Endothelial cell of umbilical vein (primary cell): ENCODE measurements at regions not wholly inside any gene's neighbourhood (a gene's known extent, or its start where the extent isn't known, plus 50 kb on each side); places are given as distances from the start of the nearest gene placed in this dataset.

Experiments used
- BruUV-seq: library from RNA; stranded (reverse); fragments of 400-500 nt; replicated peaks from 2 replicates; lab custom pipeline; 2021; lab: Mats Ljungman, UMichigan
- CTCF ChIA-PET: fragments of 300-600, 350-600 bp; sonication (Branson Sonifier 250); formaldehyde crosslinking; loops from one replicate; lab custom pipeline; 2021; ENCODE audit warnings: antibody characterized with exemption, inconsistent platforms; lab: Charles Lee
- POLR2A ChIA-PET: fragments of 300-600, 350-600 bp; sonication (Branson Sonifier 250); formaldehyde crosslinking; loops from one replicate; lab custom pipeline; 2021; ENCODE audit warnings: antibody characterized with exemption, inconsistent platforms; lab: Charles Lee
- DNase-seq: peaks from one replicate; pipeline ENCODE4 v3.0.0-alpha.2; 2011; ENCODE audit warnings: low read depth, low spot score
- FAIRE-seq: peaks from 2 replicates; lab custom pipeline; 2011; peaks lifted over from hg19 to GRCh38; lab: Jason Lieb, UNC
- H2AFZ ChIP-seq: 2 replicates; pipeline ENCODE4 v1.6.0; 2012; ENCODE audit warnings: low read depth, low read length, control low read depth, inconsistent platforms
- H3K27ac ChIP-seq: 2 replicates; pipeline ENCODE4 v1.5.1; 2011; ENCODE audit warnings: low read depth, mild to moderate bottlenecking, control low read depth, low read length, moderate library complexity; ENCODE audit not compliant: insufficient read depth
- H3K27me3 ChIP-seq, 2 experiments: 2 replicates each; pipeline versions ENCODE4 v1.6.0 to v1.6.1; 2011; ENCODE audit warnings: low read length in 2 of 2, mixed read lengths in 1 of 2; ENCODE audit not compliant: control insufficient read depth in 2 of 2, insufficient read depth in 2 of 2
- H3K36me3 ChIP-seq, 2 experiments: 2 replicates in 1 of 2; 3 replicates in 1 of 2; pipeline ENCODE4 v1.5.1; 2011; ENCODE audit warnings: low read length in 2 of 2, mild to moderate bottlenecking in 1 of 2, moderate library complexity in 1 of 2; ENCODE audit not compliant: control insufficient read depth in 2 of 2, insufficient read depth in 2 of 2; ENCODE audit errors: extremely low read depth in 1 of 2
- H3K4me1 ChIP-seq: 3 replicates; pipeline ENCODE4 v1.5.1; 2011; ENCODE audit warnings: mild to moderate bottlenecking, low read length; ENCODE audit not compliant: control insufficient read depth, insufficient read depth; ENCODE audit errors: extremely low read depth
- H3K4me2 ChIP-seq: 2 replicates; pipeline ENCODE4 v1.6.1; 2011; ENCODE audit warnings: low read length, control low read depth, mixed read lengths; ENCODE audit not compliant: insufficient read depth
- H3K4me3 ChIP-seq, 3 experiments: fragments of 200-600 bp in 1 of 3; sonication (generic), shearing (Covaris generic) in 1 of 3; replicated peaks in 1 of 3; 2 replicates each; pipeline ENCODE4 v1.5.1; 2011 to 2016; ENCODE audit warnings: control low read depth in 3 of 3, low read length in 3 of 3, mild to moderate bottlenecking in 2 of 3, inconsistent platforms in 1 of 3, low read depth in 1 of 3, moderate library complexity in 1 of 3; ENCODE audit not compliant: insufficient read depth in 1 of 3
- H3K79me2 ChIP-seq: 2 replicates; pipeline ENCODE4 v1.6.0; 2012; ENCODE audit warnings: low read length, inconsistent platforms; ENCODE audit not compliant: control insufficient read depth, insufficient read depth
- H3K9ac ChIP-seq: replicated peaks from 2 replicates; pipeline ENCODE3; 2011; ENCODE audit warnings: low read length, control low read depth; ENCODE audit not compliant: insufficient read depth; ENCODE audit errors: extremely low read depth
- H3K9me1 ChIP-seq: replicated peaks from 3 replicates; pipeline ENCODE4 v1.6.0; 2011; ENCODE audit warnings: mild to moderate bottlenecking, low read length; ENCODE audit not compliant: control insufficient read depth, insufficient read depth; ENCODE audit errors: extremely low read depth
- H3K9me3 ChIP-seq: replicated peaks from 2 replicates; pipeline ENCODE4 v1.5.1; 2012; ENCODE audit warnings: low read length, inconsistent platforms; ENCODE audit not compliant: control insufficient read depth, insufficient read depth
- H4K20me1 ChIP-seq: replicated peaks from 2 replicates; pipeline ENCODE3; 2011; ENCODE audit warnings: mild to moderate bottlenecking, low read length; ENCODE audit not compliant: control insufficient read depth, insufficient read depth; ENCODE audit errors: extremely low read depth
- CTCF ChIP-seq, 2 donors: IDR thresholded peaks; 1 replicate in 1 of 2; 2 replicates in 1 of 2; pipeline ENCODE4 v1.5.1; 2011; ENCODE audit warnings: low read length in 2 of 2, mild to moderate bottlenecking in 2 of 2, moderate library complexity in 2 of 2, control low read depth in 1 of 2, inconsistent platforms in 1 of 2, low read depth in 1 of 2; ENCODE audit not compliant: insufficient read depth in 1 of 2; ENCODE audit errors: extremely low read depth in 1 of 2
- EZH2 ChIP-seq: IDR thresholded peaks from 2 replicates; pipeline ENCODE4 v1.6.1; 2012; ENCODE audit warnings: borderline replicate concordance, low read depth, mild to moderate bottlenecking, moderate library complexity, low read length, inconsistent platforms; ENCODE audit not compliant: severe bottlenecking
- FOS ChIP-seq: IDR thresholded peaks from 2 replicates; pipeline ENCODE4 v1.6.1; 2011; ENCODE audit warnings: mild to moderate bottlenecking, low read length, moderate library complexity, borderline replicate concordance; ENCODE audit not compliant: insufficient read depth
- GATA2 ChIP-seq: IDR thresholded peaks from 2 replicates; pipeline ENCODE4 v1.7.0; 2011; ENCODE audit warnings: low read depth, mild to moderate bottlenecking, moderate library complexity, mixed read lengths, low read length; ENCODE audit not compliant: insufficient read length, insufficient read depth
- JUN ChIP-seq: IDR thresholded peaks from 2 replicates; pipeline ENCODE4 v1.6.1; 2011; ENCODE audit warnings: borderline replicate concordance, low read depth; ENCODE audit not compliant: insufficient read length, insufficient read depth
- MYC ChIP-seq: IDR thresholded peaks from one replicate; pipeline ENCODE4 v1.6.1; 2011; ENCODE audit warnings: mild to moderate bottlenecking, low read depth, low read length
- POLR2A ChIP-seq: IDR thresholded peaks from 2 replicates; pipeline ENCODE4 v1.6.1; 2012; ENCODE audit warnings: low read depth, mild to moderate bottlenecking, control low read depth, low read length
- POLR2AphosphoS5 ChIP-seq: IDR thresholded peaks from 2 replicates; pipeline ENCODE4 v1.6.1; 2012; ENCODE audit warnings: low read depth, mild to moderate bottlenecking, control low read depth, low read length, moderate library complexity; ENCODE audit not compliant: insufficient read depth
- dilution Hi-C: fragments of 300-500 bp; cut with MboI; formaldehyde crosslinking; loops from one replicate; pipeline ENCODE4 v1.15.0; 2019; ENCODE audit warnings: low sequenced_read_pairs; ENCODE audit not compliant: extremely low pct_ligation_motif_present
- intact Hi-C: fragments of 100-400 bp; cut with micrococcal nuclease; formaldehyde crosslinking; loops from one replicate; pipeline ENCODE4 v1.10.0; 2022
- TF ChIP-seq, protein P1 (sequence below): IDR thresholded peaks from 2 replicates; pipeline ENCODE4 v1.6.1; 2011; ENCODE audit not compliant: insufficient read depth, insufficient read length

DNA sequence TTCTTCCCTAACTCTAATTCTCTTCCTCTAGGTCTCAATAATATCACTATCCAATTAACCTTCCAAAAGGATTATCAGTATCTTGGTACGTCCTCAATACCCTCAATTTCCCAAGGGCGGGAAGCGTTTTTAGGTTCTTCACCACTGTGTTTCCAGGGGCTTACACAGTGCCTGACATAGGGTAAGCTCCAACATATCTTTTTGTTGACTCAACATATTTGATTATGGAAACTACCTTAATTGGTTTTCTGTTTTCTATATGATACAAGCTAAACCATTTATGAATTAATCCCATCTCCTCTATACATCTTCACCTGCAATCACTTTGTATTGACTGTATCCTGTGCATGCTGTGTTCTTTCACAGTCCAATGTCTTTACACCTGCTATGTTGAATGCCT is 987.3 kb downstream of the GRID1 start:
- TF ChIP-seq GATA2 (no peak), MYC (no peak), EZH2 (no peak), CTCF (IDR thresholded peaks at IDR 0.05; ENCODE audit: extremely low read depth in 1 of 2, insufficient read depth in 1 of 2, low read depth in 1 of 2, low read length in 2 of 2) (no peak), POLR2A (no peak), JUN (no peak), POLR2AphosphoS5 (no peak), FOS (no peak)
- TF ChIP-seq, protein P1, sequence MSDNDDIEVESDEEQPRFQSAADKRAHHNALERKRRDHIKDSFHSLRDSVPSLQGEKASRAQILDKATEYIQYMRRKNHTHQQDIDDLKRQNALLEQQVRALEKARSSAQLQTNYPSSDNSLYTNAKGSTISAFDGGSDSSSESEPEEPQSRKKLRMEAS: no peak
- no peak for DNase-seq
- CTCF ChIA-PET: no interaction called here

More for the DNA sequence above, 987.3 kb downstream of the GRID1 start:
- H3K9me1 ChIP-seq: no peaks in the 10 kb centered on the region
- no TSS peak for BruUV-seq
- H3K36me3 ChIP-seq: no peaks in the 10 kb centered on the region
- no peak for FAIRE-seq
- H3K27ac ChIP-seq: no peak overlapping the region
- POLR2A ChIA-PET: no interaction called here
- H3K9ac ChIP-seq: no peak overlapping the region
- H3K4me3 ChIP-seq: no peak overlapping the region
- dilution Hi-C loops: no loop called here
- no peaks in the 10 kb centered on the region for H3K79me2 ChIP-seq
- intact Hi-C loops: no loop called here
- no peaks in the 10 kb centered on the region for H3K27me3 ChIP-seq
- H3K4me2 ChIP-seq: no peak overlapping the region
- H3K4me1 ChIP-seq: no peaks in the 10 kb centered on the region
- no peaks in the 10 kb centered on the region for H3K9me3 ChIP-seq
- H4K20me1 ChIP-seq: no peaks in the 10 kb centered on the region
- H2AFZ ChIP-seq: no peak overlapping the region
